Retinal pigment epithelial cell (primary cell): ENCODE measurements at regions not wholly inside any gene's neighbourhood (a gene's known extent, or its start where the extent isn't known, plus 50 kb on each side); places are given as distances from the start of the nearest gene placed in this dataset.

Experiments
- DNase-seq: peaks from one replicate; pipeline ENCODE4 v3.0.0-alpha.2; 2010; ENCODE audit warnings: low read depth
- H3K4me3 ChIP-seq: 2 replicates; pipeline ENCODE4 v1.5.1; 2011; ENCODE audit warnings: mild to moderate bottlenecking, low read length, control low read depth, moderate library complexity
- CTCF ChIP-seq: conservative IDR thresholded peaks from 2 replicates; pipeline ENCODE4 v1.5.1; 2011; ENCODE audit warnings: low read depth, low read length, control low read depth, inconsistent platforms

GRCh38 chr1:165060285-165060793 lies 296.2 kb downstream of the LMX1A start:
- H3K4me3 ChIP-seq: no peak overlapping the region
- no peak for TF ChIP-seq CTCF
- DNase-seq: no peak

- TF ChIP-seq CTCF: no peak
- DNase-seq: no peak
- H3K4me3 ChIP-seq: no peak overlapping the region
Observed at GRCh38 chr1:165057956-165058355, 298.6 kb downstream of the LMX1A start.

- no peak for DNase-seq
- no peak overlapping the region for H3K4me3 ChIP-seq
- TF ChIP-seq CTCF: no peak
Observed at GRCh38 chr1:165056914-165057313, 299.6 kb downstream of the LMX1A start.

- no peak for TF ChIP-seq CTCF
- H3K4me3 ChIP-seq: no peak overlapping the region
- DNase-seq: no peak
Observed at GRCh38 chr1:165055581-165055980, 300.9 kb downstream of the LMX1A start.

GRCh38 chr1:165054627-165055026 lies 301.9 kb downstream of the LMX1A start:
- no peak for DNase-seq
- H3K4me3 ChIP-seq: no peak overlapping the region
- no peak for TF ChIP-seq CTCF

GRCh38 chr1:165053351-165053750 lies 303.2 kb downstream of the LMX1A start:
- TF ChIP-seq CTCF: no peak
- no peak overlapping the region for H3K4me3 ChIP-seq
- DNase-seq: no peak

GRCh38 chr1:165052936-165053335 lies 303.6 kb downstream of the LMX1A start:
- no peak for TF ChIP-seq CTCF
- H3K4me3 ChIP-seq: no peak overlapping the region

More at GRCh38 chr1:165052936-165053335, 303.6 kb downstream of the LMX1A start:
- DNase-seq: no peak
